GM19035 (cell line): ENCODE measurements at regions not wholly inside any gene's neighbourhood (a gene's known extent, or its start where the extent isn't known, plus 50 kb on each side); places are given as distances from the start of the nearest gene placed in this dataset.
"Not testable (repeated sequence)": the region's sequence is repeated elsewhere in the genome, so short reads cannot be mapped to it uniquely, and the experiment has no call there.

ENCODE experiments used
- ATAC-seq: cut with Tn5 transposase; IDR thresholded peaks from one replicate; pipeline ENCODE4 v1.9.1; 2021; ENCODE audit not compliant: unreplicated experiment

DNA sequence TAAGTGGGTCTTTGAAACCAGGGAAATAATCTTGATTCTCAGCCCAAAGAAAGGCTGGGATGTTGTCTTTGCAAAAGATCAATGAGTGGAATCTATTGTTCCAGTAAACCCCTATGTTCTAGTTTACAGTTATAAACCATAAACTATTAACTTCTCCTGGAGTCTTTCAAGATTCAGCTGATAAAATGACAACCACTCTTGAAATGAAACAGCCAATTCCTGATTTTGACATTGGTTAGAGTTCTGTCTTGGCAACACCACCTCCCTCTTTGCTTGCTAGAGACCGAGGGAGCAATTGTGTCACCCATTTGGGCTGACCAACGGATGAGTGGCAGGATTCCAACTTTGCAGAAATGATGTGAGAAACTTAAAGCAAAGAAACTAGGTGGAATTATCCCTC, 746.9 kb downstream of the SLC4A3 start:
- no peak for ATAC-seq

DNA sequence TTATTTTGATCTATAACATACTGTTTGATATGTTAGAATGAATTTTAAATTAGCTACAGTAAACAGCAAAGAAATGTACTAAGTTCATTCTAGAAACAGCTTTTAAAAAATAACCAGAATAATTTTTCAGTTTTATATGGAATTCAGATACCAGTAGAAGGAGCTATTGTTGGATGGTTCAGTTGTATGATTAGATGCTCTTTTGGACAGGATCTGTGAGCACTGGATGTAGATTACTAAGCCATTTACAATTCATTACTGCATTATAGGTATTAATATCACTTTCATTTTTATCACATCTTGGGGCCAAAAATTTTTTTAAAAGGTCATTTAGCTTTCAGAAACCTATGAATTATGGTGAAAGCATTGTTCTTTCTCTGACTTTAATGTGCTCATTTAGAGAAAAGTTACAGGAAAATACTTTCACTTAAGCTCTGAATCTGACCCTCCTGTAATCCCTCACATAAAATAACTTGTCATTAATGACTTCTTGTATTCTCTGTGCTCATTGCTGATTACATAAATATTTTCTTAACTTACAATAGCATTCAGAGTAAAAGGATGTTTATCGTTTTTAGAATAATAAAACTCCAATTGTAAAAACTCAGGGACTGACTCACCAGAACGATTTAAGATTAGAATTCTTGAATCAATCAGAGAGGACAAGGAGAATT, 750.2 kb downstream of the SLC4A3 start:
- ATAC-seq = no peak

DNA sequence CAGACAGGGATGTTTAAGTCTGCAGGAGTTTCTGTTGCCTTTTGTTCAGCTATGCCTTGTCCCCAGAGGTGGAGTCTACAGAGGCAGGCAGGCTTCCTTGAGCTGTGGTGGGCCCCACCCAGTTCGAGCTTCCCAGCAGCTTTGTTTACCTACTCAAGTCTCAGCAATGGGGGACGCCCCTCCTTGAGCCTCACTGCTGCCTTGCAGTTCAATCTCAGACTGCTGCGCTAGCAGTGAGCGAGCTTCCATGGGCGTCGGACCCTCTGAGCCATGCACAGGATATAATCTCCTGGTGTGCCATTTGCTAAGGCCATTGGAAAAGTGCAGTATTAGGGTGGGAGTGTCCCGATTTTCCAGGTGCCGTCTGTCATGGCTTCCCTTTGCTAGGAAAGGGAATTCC, 760.3 kb downstream of the SLC4A3 start:
- not testable (repeated sequence) for ATAC-seq

DNA sequence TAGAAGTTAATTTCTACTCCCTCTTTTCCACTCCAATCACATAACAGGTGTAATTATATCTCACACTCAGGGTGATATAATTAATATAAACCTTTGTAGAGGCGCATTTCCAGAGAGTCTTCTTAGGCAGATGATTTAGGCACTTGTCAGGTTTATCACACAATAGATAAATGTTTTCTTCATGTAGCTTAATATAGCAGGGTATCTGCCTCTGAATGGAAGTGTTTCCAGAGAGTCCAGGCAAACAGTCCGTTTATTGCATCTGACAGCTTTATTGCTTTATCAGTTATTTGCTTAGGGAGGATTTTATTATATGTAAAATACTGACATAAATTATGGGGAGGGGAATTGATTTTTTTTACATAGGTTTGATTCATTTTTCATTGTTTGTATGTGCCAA, 766.3 kb downstream of the SLC4A3 start:
- ATAC-seq = no peak

DNA sequence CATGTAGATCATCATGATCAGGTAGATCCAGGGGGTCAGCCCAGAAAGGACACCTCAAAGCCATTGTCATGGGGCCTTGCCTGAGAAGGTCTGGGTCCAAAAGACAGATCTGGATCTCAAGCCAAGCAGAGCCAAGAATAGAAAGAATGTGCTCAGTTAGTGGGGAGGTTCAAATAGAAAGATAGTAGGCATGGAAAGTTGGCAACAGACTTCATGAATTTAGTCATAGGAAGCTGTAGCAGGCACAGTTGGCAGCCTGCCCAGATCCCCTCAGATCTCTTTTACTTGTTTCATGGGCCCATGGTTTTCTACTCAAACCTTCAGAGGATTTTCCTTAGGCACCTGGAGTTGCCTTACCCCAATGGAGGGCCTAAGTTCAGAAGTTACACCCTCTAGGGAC, 767.0 kb downstream of the SLC4A3 start:
- ATAC-seq = no peak

DNA sequence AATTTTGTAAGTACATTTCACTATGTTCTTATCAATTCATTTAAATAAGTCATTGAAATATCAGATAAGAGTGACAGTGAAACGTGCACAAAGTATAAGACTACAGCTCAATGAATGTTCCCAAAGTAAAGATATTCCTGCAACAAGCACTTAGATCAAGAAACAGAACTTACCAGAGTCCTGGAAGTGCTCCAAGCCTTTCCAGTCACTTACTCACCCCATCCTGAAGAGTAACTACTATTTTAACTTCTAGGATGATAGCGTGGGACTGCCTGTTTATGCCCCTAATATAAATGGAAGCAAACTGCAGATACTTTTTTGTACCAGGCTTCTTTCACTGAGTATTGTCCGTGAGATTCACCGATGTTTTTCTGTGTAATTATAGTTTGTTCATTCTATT, 768.9 kb downstream of the SLC4A3 start:
- ATAC-seq = no peak

DNA sequence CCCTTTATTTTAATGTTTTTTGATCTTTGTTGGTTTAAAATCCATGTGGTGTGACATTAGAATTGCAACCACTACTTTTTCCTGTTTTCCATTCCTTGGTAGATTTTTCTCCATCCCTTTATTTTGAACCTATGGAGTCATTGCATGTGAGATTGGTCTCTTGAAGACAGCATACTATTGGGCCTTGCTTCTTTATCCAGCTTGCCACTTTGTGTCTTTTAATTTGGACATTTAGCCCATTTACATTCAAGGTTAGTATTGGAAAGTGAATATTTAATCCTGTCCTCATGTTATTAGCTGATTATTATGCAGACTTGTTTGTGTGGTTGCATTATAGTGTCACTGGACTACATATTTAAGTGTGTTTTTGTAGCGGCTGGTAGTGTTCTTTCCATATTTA, 782.9 kb downstream of the SLC4A3 start:
- no peak for ATAC-seq

DNA sequence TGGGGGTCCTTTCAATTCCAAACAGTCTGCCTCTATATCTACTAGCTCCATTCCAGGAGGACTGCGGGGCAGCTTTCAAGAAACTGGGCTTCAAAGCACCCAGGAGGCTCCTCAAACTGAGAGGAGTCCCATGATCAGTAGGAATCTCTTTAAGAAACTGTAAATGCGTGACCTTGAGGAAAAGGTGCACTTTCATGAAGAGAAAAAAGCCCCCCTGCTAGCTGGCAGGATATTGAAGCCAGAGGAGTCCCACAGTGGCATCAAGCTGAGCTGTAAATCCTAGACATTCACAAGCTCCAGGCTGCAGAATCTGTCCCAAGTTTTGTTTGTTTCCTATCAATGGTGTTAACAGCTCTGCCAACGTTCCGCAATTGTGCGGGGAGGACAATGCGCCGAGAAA, 790.1 kb downstream of the SLC4A3 start:
- no peak for ATAC-seq

DNA sequence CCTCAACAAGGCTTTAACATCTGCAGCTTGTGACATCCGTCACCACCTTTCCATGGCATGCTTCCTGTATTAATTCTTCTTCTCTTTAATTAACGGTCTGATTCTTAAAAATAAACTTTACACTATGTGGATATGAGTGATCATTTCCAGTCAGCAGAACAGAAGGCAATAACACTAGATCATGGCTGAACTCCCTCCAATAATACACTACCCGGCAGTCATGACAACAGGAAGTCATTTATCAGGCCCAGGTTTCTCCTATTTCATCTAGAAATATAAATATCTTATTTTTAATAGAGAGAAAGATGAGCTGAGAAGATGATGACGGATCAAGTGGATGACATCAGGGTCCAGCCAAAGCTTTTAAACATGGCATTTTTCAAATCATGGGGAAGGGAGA, 792.2 kb downstream of the SLC4A3 start:
- no peak for ATAC-seq

DNA sequence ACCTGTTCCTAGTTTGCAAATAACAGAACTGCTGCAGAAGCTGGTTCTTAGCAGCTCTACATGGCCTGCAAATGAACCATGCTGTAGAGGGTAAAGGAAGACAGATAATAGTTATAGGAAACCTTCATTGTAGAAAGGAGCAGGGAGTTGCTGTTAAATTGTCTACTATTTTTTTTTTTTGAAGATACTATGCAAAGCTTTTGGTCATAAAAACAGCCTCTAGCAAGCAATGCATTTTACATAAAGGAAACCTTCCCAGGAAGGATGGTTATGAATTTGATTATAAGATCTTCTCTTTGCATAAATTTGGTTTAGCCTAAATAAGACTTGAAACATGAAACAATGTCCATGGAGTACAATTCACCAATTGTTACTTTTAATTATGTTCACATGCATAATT, 793.4 kb downstream of the SLC4A3 start:
- no peak for ATAC-seq

DNA sequence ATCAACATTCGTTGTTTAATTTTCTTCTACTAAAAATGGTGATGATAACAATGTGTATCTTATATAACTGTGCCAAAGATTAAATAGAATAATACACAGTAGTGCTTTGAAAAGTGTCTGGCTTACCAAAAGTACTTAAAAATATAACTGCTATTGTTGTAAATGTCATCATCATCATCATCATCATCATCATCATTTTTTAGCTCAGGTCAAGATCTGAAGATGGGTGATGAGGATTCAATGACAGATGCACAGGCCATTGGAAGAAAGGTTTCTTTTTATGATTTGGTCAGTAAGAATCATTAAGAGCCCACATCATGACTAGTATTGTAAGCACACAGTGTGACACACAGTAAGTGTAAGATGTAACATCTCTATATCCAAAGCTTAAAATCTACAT, 795.2 kb downstream of the SLC4A3 start:
- no peak for ATAC-seq

DNA sequence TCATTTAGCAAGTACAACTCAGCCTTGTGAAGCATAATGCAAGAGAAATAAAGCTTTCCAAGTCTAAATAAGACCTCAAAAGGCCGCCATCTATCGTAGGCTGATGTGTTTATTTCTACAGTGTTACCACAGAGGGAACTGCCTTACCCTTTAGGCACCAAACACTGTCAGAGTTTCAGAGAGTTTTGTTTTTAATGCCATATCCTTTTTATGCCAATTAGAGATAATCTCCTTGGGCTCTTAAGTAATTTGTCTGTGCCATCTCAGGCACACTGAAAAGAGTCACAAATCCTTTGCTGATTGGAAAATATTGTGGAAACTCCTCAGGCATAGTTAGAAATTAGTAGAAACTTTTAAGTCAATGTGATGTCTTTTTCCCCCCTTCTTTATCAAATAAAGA, 797.1 kb downstream of the SLC4A3 start:
- ATAC-seq = no peak

DNA sequence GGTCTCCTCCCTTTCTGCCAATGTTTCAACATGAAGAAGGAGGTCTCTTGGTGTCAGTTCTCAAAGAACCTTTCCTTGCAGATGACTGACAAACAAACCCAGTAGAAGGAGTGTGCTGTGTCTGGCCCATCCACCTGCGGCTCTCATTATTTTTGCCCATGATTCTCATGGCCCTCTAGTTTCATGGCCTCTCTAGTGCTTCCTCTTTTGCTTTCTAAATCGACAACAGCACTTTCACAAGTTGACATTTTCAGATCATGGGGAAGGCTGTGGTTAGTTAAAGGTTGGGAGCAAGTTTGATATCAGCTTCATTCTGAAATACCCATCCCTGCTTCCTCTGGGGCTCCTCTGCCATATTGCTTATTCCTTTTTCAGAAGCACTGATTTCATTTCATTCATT, 805.2 kb downstream of the SLC4A3 start:
- peak; percentile 51 for ATAC-seq

DNA sequence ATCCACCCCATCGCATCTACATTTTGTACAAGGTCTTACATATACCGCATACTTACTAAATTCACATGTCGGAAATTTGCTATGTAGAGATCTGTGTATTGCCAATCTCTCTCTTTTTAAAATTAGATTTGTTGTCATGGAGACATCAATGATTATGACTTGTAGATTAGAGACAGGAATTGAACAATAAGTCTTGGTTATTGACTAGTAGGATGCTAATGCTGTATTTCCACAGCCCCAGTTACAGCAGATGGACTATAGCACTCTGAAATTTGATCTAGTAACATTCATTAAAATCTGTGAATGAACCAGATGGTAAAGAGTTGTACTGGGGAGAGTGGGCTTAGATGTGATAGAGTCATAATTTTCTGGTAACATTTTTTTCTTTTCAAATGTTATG, 805.7 kb downstream of the SLC4A3 start:
- no peak for ATAC-seq

DNA sequence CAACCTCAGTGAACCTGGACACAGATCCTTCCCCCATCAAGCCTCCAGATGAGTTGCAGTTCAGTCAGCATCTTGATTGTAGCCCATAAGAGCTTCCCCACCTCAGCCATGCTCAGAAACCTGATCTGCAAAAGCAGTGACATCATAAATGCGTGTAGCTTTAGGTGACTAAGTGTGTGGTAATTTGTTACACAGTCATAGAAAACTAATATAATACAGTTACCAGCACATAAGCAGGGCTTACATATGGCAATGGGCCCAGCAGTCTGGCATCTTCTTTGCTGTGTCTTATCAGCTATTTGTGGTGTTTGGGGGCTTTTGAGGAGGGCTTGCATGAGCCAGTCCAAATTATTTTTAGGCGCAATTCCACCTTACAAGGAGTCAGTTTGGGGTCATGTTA, 807.0 kb downstream of the SLC4A3 start:
- no peak for ATAC-seq

DNA sequence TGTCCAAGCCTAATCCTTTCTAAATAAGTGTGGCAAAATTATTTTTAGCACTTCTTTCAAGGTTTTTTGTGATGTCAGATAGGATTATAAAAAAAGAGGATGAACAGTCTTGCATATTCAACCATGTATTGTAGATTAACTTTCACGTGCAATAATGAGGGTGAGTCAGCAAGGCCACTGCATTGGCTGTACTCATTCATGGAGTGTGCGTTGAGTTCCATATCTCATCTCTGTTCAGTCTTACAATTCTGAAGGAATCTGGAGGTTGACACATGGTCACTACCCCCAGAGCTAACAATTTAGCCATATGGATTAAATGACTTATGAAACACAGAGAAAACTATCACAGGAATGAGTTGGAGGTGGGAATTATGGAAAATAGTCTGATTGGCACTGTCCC, 810.5 kb downstream of the SLC4A3 start:
- no peak for ATAC-seq

DNA sequence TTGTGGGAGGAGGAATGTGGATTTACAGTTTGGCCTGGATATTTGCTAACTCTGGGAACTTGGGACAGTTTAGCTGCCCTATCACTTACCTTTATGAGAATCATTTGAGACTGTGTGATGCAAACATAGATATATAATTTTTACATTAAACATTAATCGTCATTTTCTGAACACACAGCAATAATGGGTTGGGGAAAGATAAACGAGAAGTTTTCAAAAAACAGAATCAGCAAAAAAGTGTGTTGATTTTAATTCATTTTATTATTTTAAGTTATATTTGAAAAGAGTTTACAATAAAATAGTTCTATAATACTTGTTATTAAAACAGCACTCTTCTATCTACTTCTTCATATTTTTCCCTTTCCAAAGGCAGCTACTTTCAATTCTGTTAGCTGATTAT, 813.3 kb downstream of the SLC4A3 start:
- ATAC-seq = no peak

DNA sequence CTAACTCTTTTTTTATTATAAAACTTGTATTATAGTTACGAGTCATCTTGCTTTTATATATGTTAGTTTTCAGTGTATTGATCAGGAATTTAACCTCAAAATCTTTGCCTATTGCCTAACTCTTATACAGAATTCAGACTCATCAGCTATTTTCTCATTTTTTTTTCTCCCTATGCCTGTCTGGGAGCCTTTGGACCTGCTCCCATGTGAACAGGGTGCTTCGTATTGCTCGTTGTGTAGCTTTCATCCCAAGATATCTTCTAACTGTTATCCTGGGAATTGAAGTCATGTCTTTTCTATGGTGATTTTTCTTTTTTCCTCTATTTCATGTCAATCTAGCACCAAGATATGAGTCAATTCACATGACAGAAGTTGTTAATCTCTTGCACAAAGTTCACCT, 814.0 kb downstream of the SLC4A3 start:
- ATAC-seq = no peak

DNA sequence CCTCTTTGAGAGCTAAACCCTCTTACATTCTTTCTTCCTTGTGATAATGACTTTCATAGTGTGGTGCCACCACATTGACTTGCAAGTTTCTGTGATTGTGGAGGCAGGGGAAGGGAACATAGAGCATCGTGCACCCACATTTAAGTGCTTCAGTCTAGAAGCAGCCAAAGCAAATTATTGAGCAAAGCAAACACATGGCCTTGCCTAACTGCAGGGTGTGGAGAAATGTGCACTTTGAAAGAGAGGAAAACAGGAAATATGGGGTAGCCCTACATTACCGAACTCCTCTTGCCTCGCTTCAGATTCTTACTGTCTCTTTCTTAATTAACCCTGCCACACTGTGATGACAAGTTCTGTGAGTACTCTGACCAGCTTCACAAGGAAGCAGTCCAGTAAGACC, 814.6 kb downstream of the SLC4A3 start:
- ATAC-seq = no peak

DNA sequence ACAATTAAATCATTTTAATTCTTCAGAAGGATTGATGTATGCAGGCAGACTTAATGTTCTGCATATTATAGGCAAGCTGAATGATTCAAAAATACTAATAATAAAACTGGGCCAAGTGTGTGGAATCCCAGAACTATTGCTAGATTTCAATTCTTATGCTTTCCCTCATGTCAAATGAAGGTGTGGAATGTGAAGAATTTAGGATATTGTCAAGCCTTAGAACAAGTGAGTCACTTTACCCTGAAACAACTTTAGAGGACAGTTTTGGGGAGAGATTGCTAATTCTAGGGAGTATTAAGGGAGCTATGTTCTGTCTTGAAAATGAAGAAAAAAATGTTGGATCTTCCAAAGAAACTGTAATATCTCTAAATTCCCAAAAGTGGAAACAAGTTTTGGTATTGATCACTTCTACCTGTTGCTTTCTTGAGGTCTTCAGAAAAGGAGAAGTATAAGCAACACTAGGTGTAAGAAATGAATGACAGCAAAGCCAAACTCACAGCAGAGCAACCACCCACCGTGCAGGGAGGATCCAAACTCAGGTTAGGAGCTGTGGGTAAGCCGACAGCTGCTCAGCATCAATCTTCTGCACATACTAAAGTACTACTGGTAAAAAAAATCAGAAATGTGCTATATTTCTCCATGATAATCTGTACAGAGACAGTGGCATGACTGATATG, 818.1 kb downstream of the SLC4A3 start:
- ATAC-seq = no peak

DNA sequence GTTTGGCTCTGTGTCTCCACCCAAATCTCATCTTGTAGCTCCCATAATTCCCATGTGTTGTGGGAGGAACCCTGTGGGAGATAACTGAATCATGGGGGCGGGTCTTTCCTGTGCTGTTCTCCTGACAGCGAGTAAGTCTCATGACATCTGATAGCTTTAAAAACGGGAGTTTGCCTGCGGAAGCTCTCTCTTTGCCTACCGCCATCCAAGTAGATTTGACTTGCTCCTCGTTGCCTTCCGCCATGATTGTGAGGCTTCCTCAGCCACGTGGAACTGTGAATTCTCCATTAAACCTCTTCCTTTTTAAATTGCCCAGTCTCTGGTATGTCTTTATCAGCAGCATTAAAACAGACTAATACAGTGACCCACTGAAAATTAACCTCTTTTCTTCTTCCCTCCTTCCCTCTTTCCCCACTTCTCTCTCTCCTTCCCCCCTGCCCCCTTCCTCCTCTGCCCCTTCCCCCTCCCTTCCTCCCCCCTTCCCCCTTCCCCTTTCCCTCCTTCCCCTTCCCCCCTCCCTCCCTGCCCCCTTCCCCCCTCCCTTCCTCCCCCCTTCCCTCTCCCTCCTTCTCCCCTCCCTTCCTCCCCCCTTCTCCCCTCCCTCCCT, 818.8 kb downstream of the SLC4A3 start:
- no peak for ATAC-seq

DNA sequence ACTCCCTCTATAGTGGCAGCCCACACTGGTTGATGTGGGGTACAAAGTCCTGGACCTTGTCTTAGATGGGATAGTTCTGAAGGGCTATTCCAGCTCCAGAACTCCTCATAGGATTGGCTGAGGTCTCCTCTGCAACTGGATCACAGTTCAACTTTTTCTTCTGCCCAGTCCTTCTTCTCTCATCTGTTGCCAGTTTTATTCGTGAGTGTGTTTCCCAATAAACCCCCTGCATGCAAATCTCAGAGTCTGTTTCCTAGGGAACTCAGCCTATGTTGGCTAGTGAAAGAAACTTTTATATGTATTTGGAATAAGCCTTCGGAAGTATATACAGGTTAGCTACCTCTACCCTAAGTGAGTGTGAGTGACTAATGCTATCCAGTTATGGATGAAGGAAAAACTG, 823.4 kb downstream of the SLC4A3 start:
- ATAC-seq = no peak

DNA sequence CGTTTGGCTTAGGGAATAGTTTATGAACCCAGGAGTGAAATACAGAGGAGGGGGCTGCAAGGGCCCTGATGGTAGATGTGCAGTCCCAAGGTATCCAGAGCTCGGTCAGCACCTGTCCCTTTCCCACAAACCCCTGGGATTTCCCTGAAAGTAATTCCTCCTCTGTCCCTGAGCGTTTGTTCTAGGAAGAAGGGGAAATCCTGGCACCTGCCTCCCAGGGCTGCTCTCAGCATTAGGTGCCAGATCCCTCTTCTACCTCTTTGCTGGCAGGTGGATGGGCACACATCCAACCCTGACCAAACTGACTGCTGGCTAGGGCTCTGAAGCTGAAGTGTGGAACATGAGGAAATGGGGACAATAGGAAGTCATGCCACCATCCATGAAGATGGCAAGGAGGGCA, 824.0 kb downstream of the SLC4A3 start:
- no peak for ATAC-seq
